ENCODE measurements at regions not wholly inside any gene's neighbourhood (a gene's known extent, or its start where the extent isn't known, plus 50 kb on each side); places are given as distances from the start of the nearest gene placed in this dataset.

DNA sequence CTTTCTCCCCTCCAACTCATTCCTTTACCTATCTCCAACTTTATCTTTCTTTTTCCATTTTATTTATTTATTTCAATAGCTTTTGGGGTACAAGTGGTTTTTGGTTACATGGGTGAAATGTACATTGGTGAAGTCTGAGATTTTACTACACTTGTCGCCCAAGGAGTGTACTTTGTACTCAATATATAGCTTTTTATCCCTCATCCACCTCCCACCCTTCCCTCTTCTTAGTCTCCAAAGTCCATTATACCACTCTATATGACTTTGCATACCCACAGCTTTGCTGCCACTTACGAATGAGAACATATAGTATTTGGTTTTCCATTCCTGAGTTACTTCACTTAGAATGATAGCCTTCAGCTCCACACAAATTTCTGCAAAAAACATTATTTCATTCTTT, 152.6 kb upstream of the NUDT4 start:
- no peaks in the 10 kb centered on the region for H3F3A ChIP-seq (ENCODE audit: control insufficient read depth, insufficient read depth)
- no peak overlapping the region for H3K4me2 ChIP-seq (ENCODE audit: low read length)
- TF ChIP-seq, protein P1, sequence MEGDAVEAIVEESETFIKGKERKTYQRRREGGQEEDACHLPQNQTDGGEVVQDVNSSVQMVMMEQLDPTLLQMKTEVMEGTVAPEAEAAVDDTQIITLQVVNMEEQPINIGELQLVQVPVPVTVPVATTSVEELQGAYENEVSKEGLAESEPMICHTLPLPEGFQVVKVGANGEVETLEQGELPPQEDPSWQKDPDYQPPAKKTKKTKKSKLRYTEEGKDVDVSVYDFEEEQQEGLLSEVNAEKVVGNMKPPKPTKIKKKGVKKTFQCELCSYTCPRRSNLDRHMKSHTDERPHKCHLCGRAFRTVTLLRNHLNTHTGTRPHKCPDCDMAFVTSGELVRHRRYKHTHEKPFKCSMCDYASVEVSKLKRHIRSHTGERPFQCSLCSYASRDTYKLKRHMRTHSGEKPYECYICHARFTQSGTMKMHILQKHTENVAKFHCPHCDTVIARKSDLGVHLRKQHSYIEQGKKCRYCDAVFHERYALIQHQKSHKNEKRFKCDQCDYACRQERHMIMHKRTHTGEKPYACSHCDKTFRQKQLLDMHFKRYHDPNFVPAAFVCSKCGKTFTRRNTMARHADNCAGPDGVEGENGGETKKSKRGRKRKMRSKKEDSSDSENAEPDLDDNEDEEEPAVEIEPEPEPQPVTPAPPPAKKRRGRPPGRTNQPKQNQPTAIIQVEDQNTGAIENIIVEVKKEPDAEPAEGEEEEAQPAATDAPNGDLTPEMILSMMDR (IDR thresholded peaks at IDR 0.05; ENCODE audit: low read depth, low read length, poor library complexity, severe bottlenecking) = no peak
- no peak for TF ChIP-seq EZH2phosphoT487 (IDR thresholded peaks at IDR 0.05; ENCODE audit: borderline replicate concordance, low read length)
- H3K9me3 ChIP-seq (ENCODE audit: control insufficient read depth, insufficient read depth, low read length) = no peaks in the 10 kb centered on the region; the same call in 1 of the 2 replicates
- peaks cover 6% of the 10 kb centered on the region for H3K4me1 ChIP-seq (ENCODE audit: control insufficient read depth, low read length)
- no peaks in the 10 kb centered on the region for H3K79me2 ChIP-seq (ENCODE audit: control insufficient read depth, low read length)
- no peaks in the 10 kb centered on the region for H4K20me1 ChIP-seq (ENCODE audit: control insufficient read depth, insufficient read depth, low read depth, low read length)
- H3K9me2 ChIP-seq (replicated peaks; ENCODE audit: control insufficient read depth, low read length) = no peaks in the 10 kb centered on the region
- H3K4me3 ChIP-seq (ENCODE audit: low read length) = no peak overlapping the region
- no peak overlapping the region for H3K27ac ChIP-seq (ENCODE audit: low read depth, low read length)
- H3K36me3 ChIP-seq (ENCODE audit: control insufficient read depth, low read length) = no peaks in the 10 kb centered on the region
- H3K27me3 ChIP-seq (ENCODE audit: control insufficient read depth, low read length) = no peaks in the 10 kb centered on the region

DNA sequence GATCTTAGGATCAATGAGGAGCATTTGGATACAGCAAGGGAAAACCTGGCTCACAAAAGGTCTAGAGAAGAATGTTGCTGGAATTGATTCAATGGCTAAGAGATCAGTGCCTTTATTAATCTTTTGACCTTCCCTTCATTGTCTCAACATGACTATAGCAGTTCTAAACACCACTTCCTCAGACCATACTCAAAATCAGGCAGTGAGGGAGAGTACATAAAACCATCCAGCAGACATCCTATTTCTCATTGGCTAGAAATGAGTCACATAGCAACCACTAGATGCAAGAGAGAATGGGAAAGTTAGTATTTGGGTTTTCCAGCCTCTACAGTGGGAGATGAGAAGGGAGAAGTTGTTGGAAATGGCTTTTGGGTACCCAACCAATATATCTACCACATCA, 151.4 kb upstream of the NUDT4 start:
- Histone ChIP-seq H3K9me3 (ENCODE audit: control insufficient read depth, insufficient read depth, low read length) (no peaks in the 10 kb centered on the region; the same call in 1 of the 2 replicates), H3K4me3 (ENCODE audit: low read length) (no peak overlapping the region), H3K79me2 (ENCODE audit: control insufficient read depth, low read length) (no peaks in the 10 kb centered on the region), H3K27me3 (ENCODE audit: control insufficient read depth, low read length) (no peaks in the 10 kb centered on the region), H3K4me2 (ENCODE audit: low read length) (no peak overlapping the region), H3F3A (ENCODE audit: control insufficient read depth, insufficient read depth) (no peaks in the 10 kb centered on the region), H3K9me2 (replicated peaks; ENCODE audit: control insufficient read depth, low read length) (no peaks in the 10 kb centered on the region), H4K20me1 (ENCODE audit: control insufficient read depth, insufficient read depth, low read depth, low read length) (no peaks in the 10 kb centered on the region), H3K27ac (ENCODE audit: low read depth, low read length) (no peak overlapping the region), H3K4me1 (ENCODE audit: control insufficient read depth, low read length) (no peaks in the 10 kb centered on the region), H3K36me3 (ENCODE audit: control insufficient read depth, low read length) (no peaks in the 10 kb centered on the region)
- TF ChIP-seq EZH2phosphoT487 (IDR thresholded peaks at IDR 0.05; ENCODE audit: borderline replicate concordance, low read length) = no peak
- TF ChIP-seq, protein P1 (IDR thresholded peaks at IDR 0.05; ENCODE audit: low read depth, low read length, poor library complexity, severe bottlenecking) = no peak

- no peaks in the 10 kb centered on the region for H4K20me1 ChIP-seq (ENCODE audit: control insufficient read depth, insufficient read depth, low read depth, low read length)
- TF ChIP-seq, protein P1 (IDR thresholded peaks at IDR 0.05; ENCODE audit: low read depth, low read length, poor library complexity, severe bottlenecking) = no peak
- TF ChIP-seq EZH2phosphoT487 (IDR thresholded peaks at IDR 0.05; ENCODE audit: borderline replicate concordance, low read length) = no peak
- no peaks in the 10 kb centered on the region for H3K9me3 ChIP-seq (ENCODE audit: control insufficient read depth, insufficient read depth, low read length)
- no peaks in the 10 kb centered on the region for H3K36me3 ChIP-seq (ENCODE audit: control insufficient read depth, low read length)
- no peaks in the 10 kb centered on the region for H3F3A ChIP-seq (ENCODE audit: control insufficient read depth, insufficient read depth)
- H3K9me2 ChIP-seq (replicated peaks; ENCODE audit: control insufficient read depth, low read length) = no peaks in the 10 kb centered on the region
- no peak overlapping the region for H3K4me2 ChIP-seq (ENCODE audit: low read length)
- H3K4me1 ChIP-seq (ENCODE audit: control insufficient read depth, low read length) = no peaks in the 10 kb centered on the region
- no peak overlapping the region for H3K27ac ChIP-seq (ENCODE audit: low read depth, low read length)
- H3K27me3 ChIP-seq (ENCODE audit: control insufficient read depth, low read length) = no peaks in the 10 kb centered on the region
- H3K79me2 ChIP-seq (ENCODE audit: control insufficient read depth, low read length) = no peaks in the 10 kb centered on the region
- H3K4me3 ChIP-seq (ENCODE audit: low read length) = no peak overlapping the region
Observed at GRCh38 chr12:93229494-93230325, 148.0 kb upstream of the NUDT4 start.

All from DOHH2 (cell line).